SK-N-SH treated with all-trans-retinoic acid at 6 μM for 48 hours (cell line): ENCODE measurements at regions not wholly inside any gene's neighbourhood (a gene's known extent, or its start where the extent isn't known, plus 50 kb on each side); places are given as distances from the start of the nearest gene placed in this dataset.

Source experiments
- ARNTL ChIP-seq: fragments of 450-650 bp; formaldehyde crosslinking; IDR thresholded peaks from 2 replicates; pipeline ENCODE4 v1.5.0; 2020; ENCODE audit warnings: low read depth, mild to moderate bottlenecking, moderate library complexity, borderline replicate concordance
- CSDC2 ChIP-seq: fragments of 250-450 bp; sonication (Bioruptor Pico); IDR thresholded peaks from 2 replicates; pipeline ENCODE4 v1.5.0; 2020; ENCODE audit warnings: mild to moderate bottlenecking, moderate library complexity
- ZC3H10 ChIP-seq: fragments of 250-450 bp; sonication (Bioruptor Pico); IDR thresholded peaks from 2 replicates; pipeline ENCODE4 v1.5.1; 2021; ENCODE audit warnings: mild to moderate bottlenecking, moderate library complexity
- ZFP3 ChIP-seq: fragments of 250-450 bp; sonication (Bioruptor Pico); IDR thresholded peaks from 2 replicates; pipeline ENCODE4 v1.5.0; 2020; ENCODE audit warnings: mild to moderate bottlenecking, moderate library complexity
- ZFP30 ChIP-seq: fragments of 450-650 bp; formaldehyde crosslinking; IDR thresholded peaks from 2 replicates; pipeline ENCODE4 v1.5.0; 2022; ENCODE audit warnings: mild to moderate bottlenecking, moderate library complexity
- TF ChIP-seq, protein P1 (sequence below): fragments of 250-450 bp; sonication (Bioruptor Pico); IDR thresholded peaks from 2 replicates; pipeline ENCODE4 v1.5.0; 2020; ENCODE audit warnings: mild to moderate bottlenecking, moderate library complexity

DNA sequence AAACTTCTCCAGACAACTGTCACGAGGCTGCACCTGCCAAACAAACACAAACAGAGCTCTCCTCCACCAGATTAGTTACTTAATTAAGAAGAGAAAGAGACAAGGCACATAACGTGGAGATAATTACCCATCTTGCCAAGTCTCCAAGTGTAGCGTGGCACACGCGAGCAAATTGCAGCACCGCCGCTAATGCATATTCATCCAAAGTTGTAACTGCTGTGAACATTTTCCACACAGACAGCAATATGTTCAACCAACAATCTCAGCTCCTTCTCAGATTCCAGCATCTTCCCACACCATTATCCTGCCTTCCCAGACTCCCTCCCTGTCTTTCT lies 309.6 kb upstream of the TLE3 start:
- TF ChIP-seq, protein P1, sequence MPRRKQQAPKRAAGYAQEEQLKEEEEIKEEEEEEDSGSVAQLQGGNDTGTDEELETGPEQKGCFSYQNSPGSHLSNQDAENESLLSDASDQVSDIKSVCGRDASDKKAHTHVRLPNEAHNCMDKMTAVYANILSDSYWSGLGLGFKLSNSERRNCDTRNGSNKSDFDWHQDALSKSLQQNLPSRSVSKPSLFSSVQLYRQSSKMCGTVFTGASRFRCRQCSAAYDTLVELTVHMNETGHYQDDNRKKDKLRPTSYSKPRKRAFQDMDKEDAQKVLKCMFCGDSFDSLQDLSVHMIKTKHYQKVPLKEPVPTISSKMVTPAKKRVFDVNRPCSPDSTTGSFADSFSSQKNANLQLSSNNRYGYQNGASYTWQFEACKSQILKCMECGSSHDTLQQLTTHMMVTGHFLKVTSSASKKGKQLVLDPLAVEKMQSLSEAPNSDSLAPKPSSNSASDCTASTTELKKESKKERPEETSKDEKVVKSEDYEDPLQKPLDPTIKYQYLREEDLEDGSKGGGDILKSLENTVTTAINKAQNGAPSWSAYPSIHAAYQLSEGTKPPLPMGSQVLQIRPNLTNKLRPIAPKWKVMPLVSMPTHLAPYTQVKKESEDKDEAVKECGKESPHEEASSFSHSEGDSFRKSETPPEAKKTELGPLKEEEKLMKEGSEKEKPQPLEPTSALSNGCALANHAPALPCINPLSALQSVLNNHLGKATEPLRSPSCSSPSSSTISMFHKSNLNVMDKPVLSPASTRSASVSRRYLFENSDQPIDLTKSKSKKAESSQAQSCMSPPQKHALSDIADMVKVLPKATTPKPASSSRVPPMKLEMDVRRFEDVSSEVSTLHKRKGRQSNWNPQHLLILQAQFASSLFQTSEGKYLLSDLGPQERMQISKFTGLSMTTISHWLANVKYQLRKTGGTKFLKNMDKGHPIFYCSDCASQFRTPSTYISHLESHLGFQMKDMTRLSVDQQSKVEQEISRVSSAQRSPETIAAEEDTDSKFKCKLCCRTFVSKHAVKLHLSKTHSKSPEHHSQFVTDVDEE = no peak
- no peak for TF ChIP-seq ZFP30
- no peak for TF ChIP-seq ARNTL
- TF ChIP-seq ZC3H10 (CRISPR knock-in tag) = no peak
- no peak for TF ChIP-seq CSDC2 (CRISPR knock-in tag)
- TF ChIP-seq ZFP3 (CRISPR knock-in tag) = no peak
